MM.1S (cell line): ENCODE measurements at regions not wholly inside any gene's neighbourhood (a gene's known extent, or its start where the extent isn't known, plus 50 kb on each side); places are given as distances from the start of the nearest gene placed in this dataset.

Source experiments
- DNase-seq: peaks from one replicate; pipeline ENCODE4 v3.0.0-alpha.2; 2015
- H2AFZ ChIP-seq: fragments of 300-600 bp; sonication (generic); 2 replicates; pipeline ENCODE4 v1.6.0; 2016; ENCODE audit warnings: antibody characterized with exemption, low read length
- H3F3A ChIP-seq: fragments of 300-600 bp; sonication (generic); 2 replicates; pipeline ENCODE4 v1.6.1; 2016; ENCODE audit warnings: mild to moderate bottlenecking, antibody characterized with exemption, low read length, moderate library complexity, mixed read lengths; ENCODE audit not compliant: insufficient read depth
- H3K27ac ChIP-seq: fragments of 300-600 bp; sonication (generic); 2 replicates; pipeline ENCODE4 v1.5.1; 2016; ENCODE audit warnings: mild to moderate bottlenecking, low read length
- H3K27me3 ChIP-seq: fragments of 300-600 bp; sonication (generic); replicated peaks from 2 replicates; pipeline ENCODE4 v1.6.0; 2016; ENCODE audit warnings: low read length; ENCODE audit not compliant: insufficient read depth
- H3K36me3 ChIP-seq: fragments of 300-600 bp; sonication (generic); replicated peaks from 2 replicates; pipeline ENCODE4 v1.6.1; 2016; ENCODE audit warnings: mild to moderate bottlenecking, low read length, mixed read lengths; ENCODE audit not compliant: insufficient read depth
- H3K4me1 ChIP-seq: fragments of 300-600 bp; sonication (generic); 2 replicates; pipeline ENCODE4 v1.6.1; 2016; ENCODE audit warnings: low read length, mixed read lengths
- H3K4me2 ChIP-seq: fragments of 300-600 bp; sonication (generic); 2 replicates; pipeline ENCODE4 v1.6.0; 2016; ENCODE audit warnings: low read depth, low read length
- H3K4me3 ChIP-seq: fragments of 300-600 bp; sonication (generic); 2 replicates; pipeline ENCODE4 v1.5.1; 2016; ENCODE audit warnings: low read length, mixed read lengths
- H3K79me2 ChIP-seq: fragments of 300-600 bp; sonication (generic); 2 replicates; pipeline ENCODE4 v1.6.1; 2016; ENCODE audit warnings: mixed run types, low read length, mixed read lengths
- H3K9ac ChIP-seq: fragments of 300-600 bp; sonication (generic); 2 replicates; pipeline ENCODE4 v1.6.1; 2016; ENCODE audit warnings: low read length, mixed read lengths
- H3K9me2 ChIP-seq: fragments of 300-600 bp; sonication (generic); replicated peaks from 2 replicates; pipeline ENCODE4 v1.6.1; 2016; ENCODE audit warnings: mild to moderate bottlenecking, low read length, mixed read lengths; ENCODE audit not compliant: insufficient read depth
- H3K9me3 ChIP-seq: fragments of 300-600 bp; sonication (generic); replicated peaks from 2 replicates; pipeline ENCODE4 v1.6.1; 2016; ENCODE audit warnings: mild to moderate bottlenecking, low read length, mixed read lengths; ENCODE audit not compliant: insufficient read depth
- H4K20me1 ChIP-seq: fragments of 300-600 bp; sonication (generic); 2 replicates; pipeline ENCODE4 v1.6.1; 2016; ENCODE audit warnings: mild to moderate bottlenecking, low read length, moderate library complexity, mixed read lengths; ENCODE audit not compliant: insufficient read depth
- CTCF ChIP-seq: fragments of 300-600 bp; sonication (generic); IDR thresholded peaks from 2 replicates; pipeline ENCODE4 v1.5.1; 2016; ENCODE audit warnings: antibody characterized with exemption, low read length, mixed read lengths
- EZH2 ChIP-seq: fragments of 300-600 bp; sonication (generic); optimal IDR thresholded peaks from 2 replicates; pipeline ENCODE3; 2017; ENCODE audit warnings: low read depth, mild to moderate bottlenecking, antibody characterized with exemption, low read length, mixed read lengths
- EZH2phosphoT487 ChIP-seq: fragments of 300-600 bp; sonication (generic); IDR thresholded peaks from 2 replicates; pipeline ENCODE4 v1.6.1; 2018; ENCODE audit warnings: antibody characterized with exemption, low read length

DNA sequence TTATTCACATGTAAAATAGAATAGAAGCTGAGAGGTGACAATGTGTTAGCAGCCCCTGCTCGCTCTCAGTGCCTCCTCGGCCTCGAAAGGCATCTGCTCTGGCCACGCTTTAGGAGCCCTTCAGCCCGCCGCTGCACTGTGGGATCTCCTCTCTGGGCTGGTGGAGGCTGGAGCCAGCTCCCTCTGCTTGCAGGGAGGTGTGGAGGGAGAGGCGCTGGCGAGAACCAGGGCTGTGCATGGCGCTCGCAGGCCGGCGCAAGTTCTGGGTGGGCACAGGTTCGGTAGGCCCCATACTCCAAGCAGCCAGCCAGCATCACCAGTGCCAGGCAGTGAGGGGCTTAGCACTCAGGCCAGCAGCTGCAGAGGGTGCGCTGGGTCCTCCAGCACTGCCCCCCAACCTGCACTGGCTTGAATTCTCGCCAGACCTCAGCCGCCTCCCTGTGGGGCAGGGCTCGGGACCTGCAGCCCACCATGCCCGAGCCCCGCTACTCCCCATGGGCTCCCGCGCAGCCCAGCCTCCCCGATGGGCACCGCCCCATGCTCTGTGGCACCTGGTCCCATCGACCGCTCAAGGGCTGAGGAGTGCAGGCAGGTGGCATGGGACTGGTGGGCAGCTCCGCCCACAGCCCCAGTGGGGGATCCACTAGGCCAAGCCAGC lies 1346.7 kb upstream of the IGFBP7 start:
- H4K20me1 ChIP-seq, result no peaks in the 10 kb centered on the region
- H3K4me3 ChIP-seq, result no peak overlapping the region
- no peak for TF ChIP-seq EZH2phosphoT487
- no peak for TF ChIP-seq CTCF
- TF ChIP-seq EZH2, result no peak
- no peaks in the 10 kb centered on the region for H3K9me3 ChIP-seq
- H2AFZ ChIP-seq, result no peak overlapping the region
- no peak for DNase-seq
- no peak overlapping the region for H3K4me2 ChIP-seq
- no peaks in the 10 kb centered on the region for H3K79me2 ChIP-seq
- H3K9me2 ChIP-seq, result no peaks in the 10 kb centered on the region
- H3K27ac ChIP-seq, result no peak overlapping the region
- no peaks in the 10 kb centered on the region for H3F3A ChIP-seq
- no peak overlapping the region for H3K9ac ChIP-seq
- H3K27me3 ChIP-seq, result no peaks in the 10 kb centered on the region
- no peaks in the 10 kb centered on the region for H3K36me3 ChIP-seq
- H3K4me1 ChIP-seq, result no peaks in the 10 kb centered on the region

DNA sequence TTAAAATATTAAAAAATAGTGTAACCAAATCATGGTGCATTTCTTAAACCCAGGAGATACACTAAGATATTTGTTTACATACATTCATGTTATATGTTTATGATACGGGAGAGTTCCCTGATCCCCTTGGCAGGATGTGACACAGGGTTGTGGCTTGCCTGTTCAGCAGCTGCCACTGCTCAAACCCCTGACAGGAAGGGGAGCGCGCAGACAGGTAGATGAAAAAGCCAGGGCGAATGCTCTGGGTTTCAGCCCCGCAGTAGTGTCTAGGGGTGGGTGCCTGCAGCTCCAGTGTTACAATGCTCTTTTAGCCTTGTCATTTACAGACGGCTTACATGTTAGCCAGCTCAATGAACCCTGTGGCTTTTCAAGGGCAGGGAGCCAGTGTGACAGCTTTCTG lies 1343.8 kb upstream of the IGFBP7 start:
- Histone ChIP-seq H3F3A (no peaks in the 10 kb centered on the region), H3K9me2 (no peaks in the 10 kb centered on the region), H3K4me3 (no peak overlapping the region)

GRCh38 chr4:58451707-58452106 lies 1341.5 kb upstream of the IGFBP7 start:
- TF ChIP-seq CTCF (no peak), EZH2 (no peak), EZH2phosphoT487 (no peak)
- no peak overlapping the region for H2AFZ ChIP-seq
- no peaks in the 10 kb centered on the region for H3K36me3 ChIP-seq
- no peaks in the 10 kb centered on the region for H3K79me2 ChIP-seq
- no peak overlapping the region for H3K4me3 ChIP-seq
- no peak overlapping the region for H3K4me2 ChIP-seq
- H3K9me2 ChIP-seq, result no peaks in the 10 kb centered on the region
- no peaks in the 10 kb centered on the region for H3K9me3 ChIP-seq
- no peaks in the 10 kb centered on the region for H3K27me3 ChIP-seq
- no peak for DNase-seq
- no peaks in the 10 kb centered on the region for H4K20me1 ChIP-seq
- H3K4me1 ChIP-seq, result no peaks in the 10 kb centered on the region
- no peak overlapping the region for H3K9ac ChIP-seq
- no peak overlapping the region for H3K27ac ChIP-seq
- H3F3A ChIP-seq, result no peaks in the 10 kb centered on the region

More for the DNA sequence above, 1343.8 kb upstream of the IGFBP7 start:
- Histone ChIP-seq H3K27ac (no peak overlapping the region), H2AFZ (no peak overlapping the region), H3K9me3 (no peaks in the 10 kb centered on the region), H3K4me2 (no peak overlapping the region), H3K79me2 (no peaks in the 10 kb centered on the region), H3K9ac (no peak overlapping the region), H4K20me1 (no peaks in the 10 kb centered on the region), H3K4me1 (no peaks in the 10 kb centered on the region), H3K27me3 (no peaks in the 10 kb centered on the region), H3K36me3 (no peaks in the 10 kb centered on the region)
- DNase-seq, result no peak
- TF ChIP-seq EZH2phosphoT487, result no peak
- TF ChIP-seq EZH2, result no peak
- TF ChIP-seq CTCF, result no peak
